ENCODE measurements at regions not wholly inside any gene's neighbourhood (a gene's known extent, or its start where the extent isn't known, plus 50 kb on each side); places are given as distances from the start of the nearest gene placed in this dataset.

DNA sequence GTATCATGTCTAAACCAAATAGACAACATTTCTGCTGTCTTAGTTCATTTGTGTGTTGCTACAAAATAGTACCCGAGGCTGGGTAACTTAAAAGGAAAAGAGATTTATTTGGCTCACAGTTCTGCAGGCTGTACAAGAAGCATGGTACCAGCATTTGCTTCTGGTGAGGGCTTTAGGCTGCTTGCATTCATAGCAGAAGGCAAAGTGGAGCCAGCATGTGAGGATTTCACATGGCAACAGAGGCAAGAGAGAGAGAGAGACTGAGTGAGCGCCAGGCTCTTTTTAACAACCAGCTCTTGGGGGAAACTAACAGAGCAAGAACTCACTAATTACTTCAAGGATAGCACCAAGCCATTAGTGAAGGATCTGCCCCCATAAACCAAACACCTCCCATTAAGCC lies 271.4 kb upstream of the SRRM4 start:
- TF ChIP-seq, protein P1, sequence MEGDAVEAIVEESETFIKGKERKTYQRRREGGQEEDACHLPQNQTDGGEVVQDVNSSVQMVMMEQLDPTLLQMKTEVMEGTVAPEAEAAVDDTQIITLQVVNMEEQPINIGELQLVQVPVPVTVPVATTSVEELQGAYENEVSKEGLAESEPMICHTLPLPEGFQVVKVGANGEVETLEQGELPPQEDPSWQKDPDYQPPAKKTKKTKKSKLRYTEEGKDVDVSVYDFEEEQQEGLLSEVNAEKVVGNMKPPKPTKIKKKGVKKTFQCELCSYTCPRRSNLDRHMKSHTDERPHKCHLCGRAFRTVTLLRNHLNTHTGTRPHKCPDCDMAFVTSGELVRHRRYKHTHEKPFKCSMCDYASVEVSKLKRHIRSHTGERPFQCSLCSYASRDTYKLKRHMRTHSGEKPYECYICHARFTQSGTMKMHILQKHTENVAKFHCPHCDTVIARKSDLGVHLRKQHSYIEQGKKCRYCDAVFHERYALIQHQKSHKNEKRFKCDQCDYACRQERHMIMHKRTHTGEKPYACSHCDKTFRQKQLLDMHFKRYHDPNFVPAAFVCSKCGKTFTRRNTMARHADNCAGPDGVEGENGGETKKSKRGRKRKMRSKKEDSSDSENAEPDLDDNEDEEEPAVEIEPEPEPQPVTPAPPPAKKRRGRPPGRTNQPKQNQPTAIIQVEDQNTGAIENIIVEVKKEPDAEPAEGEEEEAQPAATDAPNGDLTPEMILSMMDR (IDR thresholded peaks at IDR 0.05), result no peak
- TF ChIP-seq POLR2A (IDR thresholded peaks at IDR 0.05), result no peak
- no peak for TF ChIP-seq POLR2AphosphoS5 (IDR thresholded peaks at IDR 0.05)
- no peak for TF ChIP-seq EP300 (IDR thresholded peaks at IDR 0.05)
